ENCODE measurements at regions not wholly inside any gene's neighbourhood (a gene's known extent, or its start where the extent isn't known, plus 50 kb on each side); places are given as distances from the start of the nearest gene placed in this dataset.

GRCh38 chr6:170035044-170035443, 255.8 kb downstream of the DLL1 start:
- Histone ChIP-seq H3K27me3 (ENCODE audit: control insufficient read depth, low read length) (no peaks in the 10 kb centered on the region), H3K27ac (ENCODE audit: low read depth, low read length) (no peak overlapping the region)
- TF ChIP-seq, protein P1, sequence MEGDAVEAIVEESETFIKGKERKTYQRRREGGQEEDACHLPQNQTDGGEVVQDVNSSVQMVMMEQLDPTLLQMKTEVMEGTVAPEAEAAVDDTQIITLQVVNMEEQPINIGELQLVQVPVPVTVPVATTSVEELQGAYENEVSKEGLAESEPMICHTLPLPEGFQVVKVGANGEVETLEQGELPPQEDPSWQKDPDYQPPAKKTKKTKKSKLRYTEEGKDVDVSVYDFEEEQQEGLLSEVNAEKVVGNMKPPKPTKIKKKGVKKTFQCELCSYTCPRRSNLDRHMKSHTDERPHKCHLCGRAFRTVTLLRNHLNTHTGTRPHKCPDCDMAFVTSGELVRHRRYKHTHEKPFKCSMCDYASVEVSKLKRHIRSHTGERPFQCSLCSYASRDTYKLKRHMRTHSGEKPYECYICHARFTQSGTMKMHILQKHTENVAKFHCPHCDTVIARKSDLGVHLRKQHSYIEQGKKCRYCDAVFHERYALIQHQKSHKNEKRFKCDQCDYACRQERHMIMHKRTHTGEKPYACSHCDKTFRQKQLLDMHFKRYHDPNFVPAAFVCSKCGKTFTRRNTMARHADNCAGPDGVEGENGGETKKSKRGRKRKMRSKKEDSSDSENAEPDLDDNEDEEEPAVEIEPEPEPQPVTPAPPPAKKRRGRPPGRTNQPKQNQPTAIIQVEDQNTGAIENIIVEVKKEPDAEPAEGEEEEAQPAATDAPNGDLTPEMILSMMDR (IDR thresholded peaks at IDR 0.05; ENCODE audit: low read depth, low read length, poor library complexity, severe bottlenecking): no peak
- no peak for TF ChIP-seq EZH2phosphoT487 (IDR thresholded peaks at IDR 0.05; ENCODE audit: borderline replicate concordance, low read length)

GRCh38 chr6:170034294-170034693, 256.6 kb downstream of the DLL1 start:
- H3K4me2 ChIP-seq (ENCODE audit: low read length): no peak overlapping the region
- H3K79me2 ChIP-seq (ENCODE audit: control insufficient read depth, low read length): no peaks in the 10 kb centered on the region
- no peaks in the 10 kb centered on the region for H3K36me3 ChIP-seq (ENCODE audit: control insufficient read depth, low read length)
- no peaks in the 10 kb centered on the region for H3K9me2 ChIP-seq (replicated peaks; ENCODE audit: control insufficient read depth, low read length)
- no peak overlapping the region for H3K27ac ChIP-seq (ENCODE audit: low read depth, low read length)
- H3K27me3 ChIP-seq (ENCODE audit: control insufficient read depth, low read length): no peaks in the 10 kb centered on the region
- TF ChIP-seq, protein P1 (IDR thresholded peaks at IDR 0.05; ENCODE audit: low read depth, low read length, poor library complexity, severe bottlenecking): no peak
- H3K4me1 ChIP-seq (ENCODE audit: control insufficient read depth, low read length): no peaks in the 10 kb centered on the region
- H4K20me1 ChIP-seq (ENCODE audit: control insufficient read depth, insufficient read depth, low read depth, low read length): no peaks in the 10 kb centered on the region
- H3K9me3 ChIP-seq (ENCODE audit: control insufficient read depth, insufficient read depth, low read length): peaks cover 7% of the 10 kb centered on the region; the same call in 1 of the 2 replicates
- H3K4me3 ChIP-seq (ENCODE audit: low read length): no peak overlapping the region
- H3F3A ChIP-seq (ENCODE audit: control insufficient read depth, insufficient read depth): no peaks in the 10 kb centered on the region

More at GRCh38 chr6:170035044-170035443, 255.8 kb downstream of the DLL1 start:
- Histone ChIP-seq H3K4me2 (ENCODE audit: low read length) (no peak overlapping the region), H3K9me3 (ENCODE audit: control insufficient read depth, insufficient read depth, low read length) (peaks cover 7% of the 10 kb centered on the region; the same call in 1 of the 2 replicates), H3K4me3 (ENCODE audit: low read length) (no peak overlapping the region), H3K79me2 (ENCODE audit: control insufficient read depth, low read length) (no peaks in the 10 kb centered on the region), H3K4me1 (ENCODE audit: control insufficient read depth, low read length) (no peaks in the 10 kb centered on the region), H3K9me2 (replicated peaks; ENCODE audit: control insufficient read depth, low read length) (no peaks in the 10 kb centered on the region), H3F3A (ENCODE audit: control insufficient read depth, insufficient read depth) (no peaks in the 10 kb centered on the region), H3K36me3 (ENCODE audit: control insufficient read depth, low read length) (no peaks in the 10 kb centered on the region), H4K20me1 (ENCODE audit: control insufficient read depth, insufficient read depth, low read depth, low read length) (no peaks in the 10 kb centered on the region)

GRCh38 chr6:170033666-170034065, 257.2 kb downstream of the DLL1 start:
- no peaks in the 10 kb centered on the region for H4K20me1 ChIP-seq (ENCODE audit: control insufficient read depth, insufficient read depth, low read depth, low read length)
- H3K27me3 ChIP-seq (ENCODE audit: control insufficient read depth, low read length): no peaks in the 10 kb centered on the region
- no peaks in the 10 kb centered on the region for H3K79me2 ChIP-seq (ENCODE audit: control insufficient read depth, low read length)
- H3K36me3 ChIP-seq (ENCODE audit: control insufficient read depth, low read length): no peaks in the 10 kb centered on the region
- H3K9me2 ChIP-seq (replicated peaks; ENCODE audit: control insufficient read depth, low read length): no peaks in the 10 kb centered on the region
- H3K27ac ChIP-seq (ENCODE audit: low read depth, low read length): no peak overlapping the region
- TF ChIP-seq EZH2phosphoT487 (IDR thresholded peaks at IDR 0.05; ENCODE audit: borderline replicate concordance, low read length): no peak
- TF ChIP-seq, protein P1 (IDR thresholded peaks at IDR 0.05; ENCODE audit: low read depth, low read length, poor library complexity, severe bottlenecking): no peak
- no peaks in the 10 kb centered on the region for H3F3A ChIP-seq (ENCODE audit: control insufficient read depth, insufficient read depth)
- H3K4me3 ChIP-seq (ENCODE audit: low read length): no peak overlapping the region
- peaks cover 7% of the 10 kb centered on the region; the same call in 1 of the 2 replicates for H3K9me3 ChIP-seq (ENCODE audit: control insufficient read depth, insufficient read depth, low read length)
- H3K4me1 ChIP-seq (ENCODE audit: control insufficient read depth, low read length): no peaks in the 10 kb centered on the region
- no peak overlapping the region for H3K4me2 ChIP-seq (ENCODE audit: low read length)
